ENCODE measurements at regions not wholly inside any gene's neighbourhood (a gene's known extent, or its start where the extent isn't known, plus 50 kb on each side); places are given as distances from the start of the nearest gene placed in this dataset.

GRCh38 chr2:150850641-150851040 lies 363.2 kb upstream of the RND3 start:
- BruUV-seq (replicated peaks) = no TSS peak
- Histone ChIP-seq H2AFZ (ENCODE audit: low read depth, low read length, poor library complexity, severe bottlenecking) (no peak overlapping the region), H3K4me1 (ENCODE audit: control insufficient read depth in 1 of 2, insufficient read depth in 2 of 2, low read length in 2 of 2) (no peaks in the 10 kb centered on the region), H3K9ac (ENCODE audit: low read length) (no peak overlapping the region), H3K36me3 (ENCODE audit: control insufficient read depth in 1 of 2, insufficient read depth in 2 of 2, low read length in 2 of 2) (no peaks in the 10 kb centered on the region), H3K9me2 (ENCODE audit: insufficient read depth) (no peaks in the 10 kb centered on the region), H3K4me2 (ENCODE audit: low read length) (no peak overlapping the region), H4K20me1 (ENCODE audit: insufficient read depth) (no peaks in the 10 kb centered on the region), H3K27me3 (ENCODE audit: insufficient read depth, low read length) (no peaks in the 10 kb centered on the region), H3K79me2 (ENCODE audit: insufficient read depth, low read length) (no peaks in the 10 kb centered on the region), H3K27ac (ENCODE audit: low read depth, low read length) (no peak overlapping the region), H3K9me3 (ENCODE audit: control insufficient read depth in 1 of 2, insufficient read depth in 1 of 2, low read depth in 1 of 2, low read length in 2 of 2) (no peaks in the 10 kb centered on the region), H3K4me3 (replicated peaks in 1 of 2; ENCODE audit: low read depth in 1 of 2, low read length in 2 of 2) (no peak overlapping the region)
- TF ChIP-seq ZNF274 (IDR thresholded peaks at IDR 0.05; ENCODE audit: low read depth, low read length) = no peak
- TF ChIP-seq JUND (IDR thresholded peaks at IDR 0.05) = no peak
- TF ChIP-seq EZH2 (IDR thresholded peaks at IDR 0.05) = no peak
- TF ChIP-seq TCF7L2 (IDR thresholded peaks at IDR 0.05; ENCODE audit: borderline replicate concordance, extremely low read depth, insufficient read depth, insufficient read length) = no peak
- no peak for TF ChIP-seq RAD21 (IDR thresholded peaks at IDR 0.05; ENCODE audit: low read depth)
- no peak for TF ChIP-seq ELF1 (IDR thresholded peaks at IDR 0.05; ENCODE audit: borderline replicate concordance, low read depth)
- DNase-seq (ENCODE audit: low read depth, low spot score) (no peak), ATAC-seq (no peak)
- intact Hi-C loops (cut with micrococcal nuclease) = no loop called here
- POLR2A ChIA-PET = no interaction called here
- RAD21 ChIA-PET (ENCODE audit: low non-redundant PET in 1 of 2, low total read pairs in 2 of 2, uncharacterized antibody in 2 of 2, unreplicated experiment in 2 of 2) = no interaction called here
- CTCF ChIA-PET = no interaction called here

- no TSS peak for BruUV-seq (replicated peaks)
- H3K9ac ChIP-seq (ENCODE audit: low read length) = no peak overlapping the region
- RAD21 ChIA-PET (ENCODE audit: low non-redundant PET in 1 of 2, low total read pairs in 2 of 2, uncharacterized antibody in 2 of 2, unreplicated experiment in 2 of 2) = no interaction called here
- no peak for TF ChIP-seq ATF3 (IDR thresholded peaks at IDR 0.05)
- TF ChIP-seq EGR1 (IDR thresholded peaks at IDR 0.05; ENCODE audit: low read depth) = no peak
- TF ChIP-seq RAD21 (IDR thresholded peaks at IDR 0.05; ENCODE audit: low read depth) = no peak
- no peak for TF ChIP-seq YY1 (IDR thresholded peaks at IDR 0.05; ENCODE audit: extremely low read depth, insufficient replicate concordance, low read depth, low read length)
- no peak for TF ChIP-seq CTCF (IDR thresholded peaks at IDR 0.05 in 2 of 3, conservative IDR thresholded peaks at IDR 0.05 in 1 of 3; ENCODE audit: borderline replicate concordance in 1 of 3, insufficient read depth in 1 of 3, low read depth in 2 of 3, low read length in 2 of 3)
- no peak for TF ChIP-seq FOSL1 (IDR thresholded peaks at IDR 0.05; ENCODE audit: low read depth)
- H3K4me2 ChIP-seq (ENCODE audit: low read length) = no peak overlapping the region
- H3K9me2 ChIP-seq (ENCODE audit: insufficient read depth) = no peaks in the 10 kb centered on the region
- H3K4me3 ChIP-seq (replicated peaks in 1 of 2; ENCODE audit: low read depth in 1 of 2, low read length in 2 of 2) = no peak overlapping the region
- no peaks in the 10 kb centered on the region for H3K9me3 ChIP-seq (ENCODE audit: control insufficient read depth in 1 of 2, insufficient read depth in 1 of 2, low read depth in 1 of 2, low read length in 2 of 2)
- POLR2A ChIA-PET = no interaction called here
- no peaks in the 10 kb centered on the region for H3K27me3 ChIP-seq (ENCODE audit: insufficient read depth, low read length)
- CTCF ChIA-PET = no interaction called here
- no peak overlapping the region for H2AFZ ChIP-seq (ENCODE audit: low read depth, low read length, poor library complexity, severe bottlenecking)
- DNase-seq (ENCODE audit: low read depth, low spot score) (no peak), ATAC-seq (no peak)
- no peak overlapping the region for H3K27ac ChIP-seq (ENCODE audit: low read depth, low read length)
- H3K36me3 ChIP-seq (ENCODE audit: control insufficient read depth in 1 of 2, insufficient read depth in 2 of 2, low read length in 2 of 2) = no peaks in the 10 kb centered on the region
- H3K4me1 ChIP-seq (ENCODE audit: control insufficient read depth in 1 of 2, insufficient read depth in 2 of 2, low read length in 2 of 2) = no peaks in the 10 kb centered on the region
- no peaks in the 10 kb centered on the region for H3K79me2 ChIP-seq (ENCODE audit: insufficient read depth, low read length)
- no peaks in the 10 kb centered on the region for H4K20me1 ChIP-seq (ENCODE audit: insufficient read depth)
- intact Hi-C loops (cut with micrococcal nuclease) = no loop called here
Measured at GRCh38 chr2:150847578-150847977, 360.1 kb upstream of the RND3 start.
